Muscle layer of duodenum (tissue), 2 donors: ENCODE measurements at regions not wholly inside any gene's neighbourhood (a gene's known extent, or its start where the extent isn't known, plus 50 kb on each side); places are given as distances from the start of the nearest gene placed in this dataset.

Experiments used
- H3K27ac ChIP-seq: one replicate; pipeline ENCODE4 v1.7.0; 2013; ENCODE audit warnings: mild to moderate bottlenecking, low read length
- H3K27me3 ChIP-seq: one replicate; pipeline ENCODE4 v1.7.0; 2013; ENCODE audit warnings: low read depth, mild to moderate bottlenecking, control low read depth, low read length
- H3K36me3 ChIP-seq, 2 donors: one replicate each; pipeline ENCODE4 v1.7.0; 2013; ENCODE audit warnings: low read length in 2 of 2, control low read depth in 1 of 2, mild to moderate bottlenecking in 1 of 2; ENCODE audit not compliant: insufficient read depth in 2 of 2, control insufficient read depth in 1 of 2
- H3K4me1 ChIP-seq, 2 donors: one replicate each; pipeline ENCODE4 v1.7.0; 2013; ENCODE audit warnings: low read length in 2 of 2, mild to moderate bottlenecking in 2 of 2, control low read depth in 1 of 2, moderate library complexity in 1 of 2; ENCODE audit not compliant: insufficient read depth in 2 of 2, control insufficient read depth in 1 of 2
- H3K4me3 ChIP-seq, 2 donors: one replicate each; pipeline ENCODE4 v1.7.0; 2013; ENCODE audit warnings: low read length in 2 of 2, low read depth in 1 of 2, mild to moderate bottlenecking in 1 of 2
- H3K9me3 ChIP-seq, 2 donors: one replicate each; pipeline ENCODE4 v1.7.0; 2013; ENCODE audit warnings: low read length in 2 of 2, control low read depth in 1 of 2, mild to moderate bottlenecking in 1 of 2; ENCODE audit not compliant: control insufficient read depth in 1 of 2
- donor health status: healthy.

DNA sequence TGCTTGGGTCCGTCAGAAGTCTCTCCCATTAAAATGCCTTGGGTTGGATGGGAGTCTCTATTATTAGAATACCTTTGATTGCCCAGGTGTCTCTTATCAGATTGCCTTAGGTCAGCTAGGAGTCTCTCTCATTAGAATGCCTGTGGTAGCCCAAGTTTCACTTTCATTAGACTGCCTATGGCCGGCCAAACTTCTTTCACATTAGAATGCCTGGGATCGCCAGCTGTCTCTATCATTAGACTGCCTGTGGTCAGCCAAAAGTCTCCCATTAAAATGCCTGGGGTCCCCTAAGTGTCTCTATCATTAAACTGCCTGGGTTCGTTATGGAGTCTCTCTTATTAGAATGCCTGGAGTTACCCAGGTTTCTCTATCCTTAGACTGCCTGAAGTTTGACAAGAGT is 1476.7 kb downstream of the UQCRFS1 start:
- H3K27me3 ChIP-seq, result no peaks in the 10 kb centered on the region
- no peak overlapping the region for H3K4me3 ChIP-seq
- H3K36me3 ChIP-seq, result peaks cover 0 to 85% of the 10 kb centered on the region in 2 donors
- no peaks in the 10 kb centered on the region for H3K4me1 ChIP-seq
- H3K9me3 ChIP-seq, result no peaks in the 10 kb centered on the region
- H3K27ac ChIP-seq, result no peak overlapping the region

GRCh38 chr19:27735314-27735713 is 1477.6 kb downstream of the UQCRFS1 start:
- no peaks in the 10 kb centered on the region for H3K9me3 ChIP-seq

DNA sequence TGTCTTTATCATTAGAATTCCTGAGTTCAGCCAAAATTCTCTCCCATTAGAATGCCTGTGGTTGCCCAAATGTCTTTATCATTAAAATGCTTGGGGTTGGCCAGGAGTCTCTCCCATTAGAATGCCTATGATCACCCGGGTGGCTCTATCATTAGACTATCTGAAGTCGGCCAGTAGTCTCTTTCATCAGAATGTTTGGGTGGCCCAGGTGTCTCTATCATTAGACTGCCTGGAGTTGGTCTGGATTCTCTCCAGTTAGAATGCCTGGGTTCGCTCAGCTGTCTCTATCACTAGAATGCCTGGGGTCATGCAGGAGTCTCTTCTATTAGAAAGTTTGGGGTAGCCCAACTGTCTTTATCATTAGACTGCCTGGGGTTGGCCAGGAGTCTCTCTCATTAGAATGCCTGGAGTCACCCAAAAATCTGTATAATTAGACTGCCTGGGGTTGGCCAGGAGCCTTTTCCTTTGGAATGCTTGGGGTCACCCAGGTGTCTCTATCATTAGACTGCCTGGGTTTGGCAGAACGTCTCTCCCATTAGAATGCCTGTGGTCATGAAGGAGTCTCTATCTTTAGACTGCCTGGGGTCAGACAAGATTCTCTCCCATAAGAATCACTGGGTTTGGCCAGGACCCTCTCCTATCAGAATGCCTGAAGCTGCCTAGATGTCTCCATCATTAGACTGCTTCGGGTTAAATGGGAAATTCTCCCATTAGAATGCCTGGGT is 1478.3 kb downstream of the UQCRFS1 start:
- H3K4me3 ChIP-seq, result no peak overlapping the region
- H3K9me3 ChIP-seq, result no peaks in the 10 kb centered on the region
- no peaks in the 10 kb centered on the region for H3K27me3 ChIP-seq
- no peaks in the 10 kb centered on the region for H3K4me1 ChIP-seq
- no peak overlapping the region for H3K27ac ChIP-seq
- H3K36me3 ChIP-seq, result peaks cover 0 to 84% of the 10 kb centered on the region in 2 donors

More at GRCh38 chr19:27735314-27735713, 1477.6 kb downstream of the UQCRFS1 start:
- H3K27me3 ChIP-seq, result no peaks in the 10 kb centered on the region
- peaks cover 0 to 87% of the 10 kb centered on the region in 2 donors for H3K36me3 ChIP-seq
- no peak overlapping the region for H3K4me3 ChIP-seq
- H3K27ac ChIP-seq, result no peak overlapping the region
- H3K4me1 ChIP-seq, result no peaks in the 10 kb centered on the region

DNA sequence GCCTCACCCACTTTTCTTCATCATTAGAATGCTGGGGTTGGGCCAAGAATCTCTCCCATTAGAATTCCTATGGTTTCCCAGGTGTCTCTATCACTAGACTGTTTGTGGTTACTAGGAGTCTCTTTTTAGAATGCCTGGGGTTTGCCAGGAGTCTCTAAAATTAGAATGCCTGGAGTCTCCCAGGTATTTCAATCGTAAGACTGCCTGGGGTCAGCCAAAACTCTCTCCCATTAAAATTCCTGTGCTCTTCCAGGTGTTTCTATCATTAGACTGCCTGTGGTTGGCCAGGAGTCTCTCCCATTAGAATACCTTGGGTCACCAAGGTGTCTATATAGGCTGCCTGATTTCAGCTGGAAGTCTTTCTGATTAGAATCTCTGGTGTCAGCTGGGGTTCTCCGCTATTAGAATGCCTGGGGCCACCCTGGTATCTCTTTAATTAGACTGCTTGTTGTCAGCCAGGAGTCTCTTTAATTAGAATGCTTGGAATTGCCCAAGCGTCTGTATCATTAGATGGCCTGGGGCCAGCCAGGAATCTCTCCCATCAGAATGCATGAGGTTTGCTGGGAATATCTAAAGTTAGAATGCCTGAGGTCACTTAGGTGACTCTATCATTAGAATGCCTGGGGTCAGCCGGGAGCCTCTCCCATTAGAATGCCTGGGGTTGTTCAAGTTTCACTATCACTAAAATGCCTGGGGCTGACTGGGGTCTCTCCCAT is 1479.2 kb downstream of the UQCRFS1 start:
- Histone ChIP-seq H3K36me3 (peaks cover 0 to 86% of the 10 kb centered on the region in 2 donors), H3K27ac (no peak overlapping the region), H3K4me3 (no peak overlapping the region), H3K27me3 (no peaks in the 10 kb centered on the region), H3K4me1 (no peaks in the 10 kb centered on the region), H3K9me3 (peaks cover 0 to 5% of the 10 kb centered on the region in 2 donors)

DNA sequence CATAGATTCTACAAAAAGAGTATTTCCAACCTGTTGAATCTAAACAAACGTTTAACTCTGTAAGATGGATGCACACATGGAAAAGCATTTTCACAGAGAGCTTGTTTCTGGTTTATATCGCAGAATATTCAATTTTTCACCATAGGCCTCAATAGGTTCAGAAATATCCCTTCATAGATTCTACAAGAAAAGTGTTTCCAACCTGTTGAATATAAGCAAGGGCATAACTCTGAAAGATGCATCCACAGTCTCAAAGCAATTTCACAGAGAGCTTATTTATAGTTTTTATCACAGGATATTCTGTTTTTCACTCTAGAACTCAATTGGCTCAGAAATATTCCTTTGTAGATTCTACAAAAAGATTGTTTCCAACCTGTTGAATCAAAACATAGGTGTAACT is 1483.6 kb downstream of the UQCRFS1 start:
- H3K9me3 ChIP-seq, result peaks cover 8 to 19% of the 10 kb centered on the region in 2 donors
- H3K4me3 ChIP-seq, result no peak overlapping the region
- H3K27ac ChIP-seq, result no peak overlapping the region
- no peaks in the 10 kb centered on the region for H3K27me3 ChIP-seq
- H3K4me1 ChIP-seq, result no peaks in the 10 kb centered on the region
- peaks cover 0 to 75% of the 10 kb centered on the region in 2 donors for H3K36me3 ChIP-seq

DNA sequence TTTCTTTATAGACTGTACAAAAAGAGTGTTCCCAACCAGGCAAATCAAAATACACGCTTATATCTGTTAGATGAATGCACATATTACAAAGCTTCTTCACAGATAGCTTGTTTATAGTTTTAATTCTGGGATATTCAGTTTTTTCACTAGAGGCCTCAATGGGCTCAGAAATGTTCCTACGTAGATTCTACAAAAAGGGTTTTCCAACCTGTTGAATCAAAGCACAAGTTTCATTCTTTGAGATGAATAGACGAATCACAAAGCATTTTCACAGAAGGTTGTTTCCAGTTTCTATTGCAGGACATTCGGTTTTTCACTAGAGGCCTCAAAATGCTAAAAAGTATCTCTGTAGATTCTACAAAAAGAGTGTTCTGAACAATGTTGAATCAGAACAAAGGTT is 1490.3 kb downstream of the UQCRFS1 start:
- H3K27me3 ChIP-seq, result no peaks in the 10 kb centered on the region
- H3K9me3 ChIP-seq, result peaks cover 21 to 53% of the 10 kb centered on the region in 2 donors
- peak overlapping the region in 1 of 2 donors; percentile 14 for H3K4me3 ChIP-seq

DNA sequence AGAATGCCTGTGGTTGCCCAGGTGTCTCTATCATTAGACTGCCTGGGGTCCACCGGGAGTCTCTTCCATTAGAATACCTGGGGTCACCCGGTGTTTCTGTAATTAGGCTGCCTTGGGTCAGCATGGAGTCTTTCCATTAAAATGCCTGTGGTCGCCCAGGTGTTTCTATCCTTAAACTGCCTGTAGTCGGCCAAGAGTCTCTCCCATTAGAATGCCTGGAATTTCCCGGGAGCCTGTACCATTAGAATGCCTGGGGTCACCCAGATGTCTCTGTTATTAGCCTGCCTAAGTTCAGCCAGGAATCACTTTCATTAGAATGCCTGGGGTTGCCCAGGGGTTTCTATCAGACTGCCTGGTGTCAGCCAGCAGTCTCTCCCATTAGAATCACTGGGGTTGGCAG is 1492.8 kb downstream of the UQCRFS1 start:
- Histone ChIP-seq H3K27me3 (no peaks in the 10 kb centered on the region), H3K27ac (no peak overlapping the region), H3K4me3 (no peak overlapping the region), H3K36me3 (no peaks in the 10 kb centered on the region), H3K9me3 (peaks cover 21 to 50% of the 10 kb centered on the region in 2 donors), H3K4me1 (no peaks in the 10 kb centered on the region)

More for the DNA sequence above, 1490.3 kb downstream of the UQCRFS1 start:
- Histone ChIP-seq H3K36me3 (peaks cover 0 to 15% of the 10 kb centered on the region in 2 donors), H3K4me1 (no peaks in the 10 kb centered on the region), H3K27ac (no peak overlapping the region)

DNA sequence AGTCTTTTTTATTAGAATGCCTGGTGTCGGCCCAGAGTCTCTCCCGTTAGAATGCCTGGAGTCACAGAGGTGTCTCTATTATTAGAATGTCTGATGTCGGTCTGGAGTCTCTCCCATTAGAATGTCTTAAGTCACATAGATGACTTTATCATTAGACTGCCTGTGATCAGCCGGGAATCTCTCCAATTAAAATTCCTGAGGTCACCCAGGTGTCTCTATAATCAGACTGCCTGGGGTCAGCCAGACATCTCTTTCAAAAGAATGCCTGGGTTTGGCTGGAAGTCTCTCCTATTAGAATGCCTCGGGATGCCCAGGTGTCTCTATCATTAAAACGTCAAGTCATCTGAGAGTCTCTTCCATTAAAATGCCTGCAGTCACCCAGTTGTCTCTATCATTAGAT is 1493.9 kb downstream of the UQCRFS1 start:
- Histone ChIP-seq H3K36me3 (no peaks in the 10 kb centered on the region), H3K4me3 (no peak overlapping the region), H3K9me3 (peaks cover 11 to 45% of the 10 kb centered on the region in 2 donors), H3K27me3 (no peaks in the 10 kb centered on the region), H3K4me1 (no peaks in the 10 kb centered on the region), H3K27ac (no peak overlapping the region)

GRCh38 chr19:27718234-27718633 is 1494.7 kb downstream of the UQCRFS1 start:
- no peaks in the 10 kb centered on the region for H3K36me3 ChIP-seq
- no peak overlapping the region for H3K27ac ChIP-seq
- no peaks in the 10 kb centered on the region for H3K27me3 ChIP-seq
- no peaks in the 10 kb centered on the region for H3K4me1 ChIP-seq
- H3K4me3 ChIP-seq, result peak overlapping the region in 1 of 2 donors; percentile 2
- H3K9me3 ChIP-seq, result peaks cover 4 to 38% of the 10 kb centered on the region in 2 donors

DNA sequence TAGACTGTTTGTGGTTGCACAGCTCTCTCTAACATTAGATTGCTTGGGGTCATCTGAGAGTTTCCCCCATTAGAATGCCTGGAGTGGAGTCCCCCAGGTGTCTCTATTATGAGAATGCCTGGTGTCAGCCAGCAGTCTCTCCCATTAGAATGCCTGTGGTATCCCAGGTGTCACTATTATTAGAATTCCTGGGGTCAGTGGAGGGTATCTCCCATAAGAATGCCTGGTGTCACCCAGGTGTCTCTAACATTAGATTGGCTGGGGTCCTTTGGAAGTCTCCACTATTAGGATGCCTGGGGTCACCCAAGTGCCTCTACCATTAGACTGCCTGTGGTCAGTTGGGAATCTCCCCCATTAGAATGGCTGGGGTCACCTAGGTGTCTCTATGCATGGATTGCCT is 1495.1 kb downstream of the UQCRFS1 start:
- Histone ChIP-seq H3K27ac (no peak overlapping the region), H3K36me3 (no peaks in the 10 kb centered on the region), H3K4me1 (no peaks in the 10 kb centered on the region), H3K4me3 (peak overlapping the region in 1 of 2 donors; percentile 2), H3K9me3 (peaks cover under 1 to 34% of the 10 kb centered on the region in 2 donors), H3K27me3 (no peaks in the 10 kb centered on the region)

- no peak overlapping the region for H3K27ac ChIP-seq
Measured at GRCh38 chr19:27716922-27717321, 1496.0 kb downstream of the UQCRFS1 start.

More at GRCh38 chr19:27716922-27717321, 1496.0 kb downstream of the UQCRFS1 start:
- no peaks in the 10 kb centered on the region for H3K36me3 ChIP-seq
- H3K4me3 ChIP-seq, result no peak overlapping the region
- H3K9me3 ChIP-seq, result peaks cover 0 to 26% of the 10 kb centered on the region in 2 donors
- no peaks in the 10 kb centered on the region for H3K27me3 ChIP-seq
- H3K4me1 ChIP-seq, result no peaks in the 10 kb centered on the region
